Transverse colon (tissue), 4 donors: ENCODE measurements at regions not wholly inside any gene's neighbourhood (a gene's known extent, or its start where the extent isn't known, plus 50 kb on each side); places are given as distances from the start of the nearest gene placed in this dataset.
"Not testable (repeated sequence)": the region's sequence is repeated elsewhere in the genome, so short reads cannot be mapped to it uniquely, and the experiment has no call there.

Source experiments
- DNase-seq: peaks from one replicate; pipeline ENCODE4 v3.0.0-alpha.2; 2019
- H3K27ac ChIP-seq, 4 donors: fragments of 200-600 bp; sonication (generic); 2 replicates each; pipeline ENCODE4 v1.5.1; 2016 to 2018; ENCODE audit warnings: inconsistent platforms in 4 of 4
- H3K27me3 ChIP-seq: fragments of 200-600 bp; sonication (generic); 2 replicates; pipeline ENCODE4 v1.5.1; 2017; ENCODE audit warnings: inconsistent platforms
- H3K36me3 ChIP-seq, 4 donors: fragments of 200-600 bp; sonication (generic); 2 replicates each; pipeline ENCODE4 v1.5.1; 2017 to 2019; ENCODE audit warnings: inconsistent platforms in 4 of 4
- H3K4me1 ChIP-seq, 4 donors: fragments of 200-600 bp; sonication (generic); 2 replicates each; pipeline ENCODE4 v1.5.1; 2017 to 2020; ENCODE audit warnings: inconsistent platforms in 4 of 4
- H3K4me3 ChIP-seq, 4 donors: fragments of 200-600 bp; sonication (generic); 1 replicate in 1 of 4; 2 replicates in 3 of 4; pipeline versions ENCODE4 v1.5.1 to v1.6.1; 2017 to 2019; ENCODE audit warnings: inconsistent platforms in 4 of 4
- H3K9me3 ChIP-seq, 2 donors: fragments of 200-600 bp; sonication (generic); 2 replicates each; pipeline ENCODE4 v1.5.1; 2017 to 2019; ENCODE audit warnings: inconsistent platforms in 2 of 2
- CTCF ChIP-seq, 5 experiments: fragments of 200-600 bp in 3 of 5; fragments of 450-650 bp in 2 of 5; sonication (generic) in 3 of 5; IDR thresholded peaks; 1 replicate in 2 of 5; 2 replicates in 3 of 5; pipeline ENCODE4 v1.5.1; 2016 to 2017; ENCODE audit warnings: antibody characterized with exemption in 5 of 5, inconsistent platforms in 3 of 5, mild to moderate bottlenecking in 2 of 5, moderate library complexity in 1 of 5
- EP300 ChIP-seq: sonication (generic); formaldehyde crosslinking; IDR thresholded peaks from one replicate; pipeline ENCODE4 v1.6.1; 2017; ENCODE audit warnings: antibody characterized with exemption, low read depth
- POLR2A ChIP-seq: fragments of 450-650 bp; IDR thresholded peaks from one replicate; pipeline ENCODE4 v1.6.1; 2016; ENCODE audit warnings: antibody characterized with exemption, mild to moderate bottlenecking, moderate library complexity
- POLR2AphosphoS5 ChIP-seq, 3 donors: sonication (generic); formaldehyde crosslinking; IDR thresholded peaks; one replicate each; pipeline ENCODE4 v1.6.1; 2016; ENCODE audit warnings: antibody characterized with exemption in 3 of 3
- WGBS, 2 donors: methylation state at CpG; one replicate each; pipeline ENCODE4 v1.1.5; 2018; ENCODE audit warnings: low coverage in 1 of 2; 5-methylcytosine and 5-hydroxymethylcytosine counted together
- in situ Hi-C, 4 donors: fragments of 200-750 bp; cut with MboI; loops; one replicate each; pipeline versions ENCODE4 v1.15.0 to v1.15.1; 2017; ENCODE audit warnings: low sequenced_read_pairs in 3 of 4, low pct_ligation_motif_present in 1 of 4, low pct_unique_long_range_greater_than_20kb in 1 of 4
- intact Hi-C: fragments of 100-400 bp; cut with DNase I; formaldehyde crosslinking; loops from one replicate; pipeline ENCODE4 v1.15.1; 2023; ENCODE audit warnings: low total_unique reads

- H3K27ac ChIP-seq = no peak overlapping the region
- WGBS, 2 donors = 62 to 70% methylated on average over 2 of the region's 2 CpGs
- no peak overlapping the region for H3K4me3 ChIP-seq
- in situ Hi-C loops (no loop called here), intact Hi-C loops (no loop called here)
- H3K36me3 ChIP-seq = no peaks in the 10 kb centered on the region
- peaks cover 0 to 3% (median 0%) of the 10 kb centered on the region in 4 donors for H3K4me1 ChIP-seq
- no peak for DNase-seq
- TF ChIP-seq POLR2A (no peak), CTCF (IDR thresholded peaks at IDR 0.05) (no peak), POLR2AphosphoS5 (IDR thresholded peaks at IDR 0.05) (no peak), EP300 (no peak)
- H3K27me3 ChIP-seq = no peaks in the 10 kb centered on the region
- no peaks in the 10 kb centered on the region for H3K9me3 ChIP-seq
Observed at GRCh38 chr4:75142382-75142781, 209.5 kb downstream of the PARM1 start.

GRCh38 chr4:75141162-75141561, 208.2 kb downstream of the PARM1 start:
- Histone ChIP-seq H3K27ac (no peak overlapping the region), H3K4me1 (peaks cover 0 to 3% (median 0%) of the 10 kb centered on the region in 4 donors), H3K27me3 (no peaks in the 10 kb centered on the region), H3K9me3 (no peaks in the 10 kb centered on the region), H3K4me3 (no peak overlapping the region), H3K36me3 (no peaks in the 10 kb centered on the region)
- intact Hi-C loops = no loop called here
- in situ Hi-C loops = no loop called here
- TF ChIP-seq POLR2A = no peak
- no peak for TF ChIP-seq EP300
- DNase-seq = no peak

- DNase-seq = no peak
- no peaks in the 10 kb centered on the region for H3K27me3 ChIP-seq
- in situ Hi-C loops (no loop called here), intact Hi-C loops (no loop called here)
- TF ChIP-seq EP300 (no peak), POLR2A (no peak), CTCF (IDR thresholded peaks at IDR 0.05) (no peak), POLR2AphosphoS5 (IDR thresholded peaks at IDR 0.05) (no peak)
- H3K4me1 ChIP-seq = no peaks in the 10 kb centered on the region
- no peak overlapping the region for H3K27ac ChIP-seq
- no peak overlapping the region for H3K4me3 ChIP-seq
- no peaks in the 10 kb centered on the region for H3K36me3 ChIP-seq
- H3K9me3 ChIP-seq = no peaks in the 10 kb centered on the region
Observed at GRCh38 chr4:75137302-75137701, 204.4 kb downstream of the PARM1 start.

DNA sequence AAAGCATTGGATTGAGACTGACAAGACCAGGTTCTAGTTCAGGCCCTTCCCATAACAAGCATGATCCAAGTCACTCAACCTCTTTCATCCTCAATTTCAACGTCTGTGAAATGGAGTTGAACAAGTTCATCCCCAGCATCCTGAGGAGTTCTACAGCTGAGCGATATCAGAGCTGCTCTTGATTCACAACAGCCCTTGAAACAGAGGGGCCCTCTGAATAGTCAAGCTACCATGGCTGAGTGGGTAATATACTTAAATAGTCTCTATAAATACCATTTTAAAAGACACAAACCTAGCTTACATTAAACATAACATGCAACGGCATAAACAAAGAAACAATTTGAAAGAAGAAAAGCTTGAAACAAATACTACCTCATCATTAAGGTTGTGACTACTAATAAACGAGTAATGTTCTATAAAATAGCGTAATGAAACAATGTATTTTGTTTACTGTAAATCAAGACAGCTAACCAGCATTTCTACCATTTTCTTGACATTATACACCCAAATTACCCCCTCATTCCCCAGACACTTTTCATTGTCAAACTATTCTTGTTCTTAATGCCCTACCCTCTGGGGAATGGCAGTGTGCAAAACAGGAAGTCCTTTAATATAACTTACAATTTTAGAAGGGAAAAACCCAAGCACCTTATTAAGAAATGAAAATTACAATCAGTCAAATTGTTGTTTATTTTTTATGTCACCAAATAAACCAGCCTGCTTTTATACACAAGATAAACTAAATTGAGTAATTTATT, 202.3 kb downstream of the PARM1 start:
- intact Hi-C loops = no loop called here
- Histone ChIP-seq H3K27ac (no peak overlapping the region), H3K4me3 (no peak overlapping the region), H3K27me3 (no peaks in the 10 kb centered on the region), H3K9me3 (no peaks in the 10 kb centered on the region), H3K36me3 (no peaks in the 10 kb centered on the region), H3K4me1 (no peaks in the 10 kb centered on the region)
- DNase-seq = no peak
- TF ChIP-seq POLR2A = no peak
- TF ChIP-seq EP300 = no peak
- no peak for TF ChIP-seq POLR2AphosphoS5 (IDR thresholded peaks at IDR 0.05)
- TF ChIP-seq CTCF (IDR thresholded peaks at IDR 0.05) = no peak
- 64 to 83% methylated on average over 5 of the region's 5 CpGs for WGBS, 2 donors
- in situ Hi-C loops = no loop called here

GRCh38 chr4:75126870-75127269, 194.0 kb downstream of the PARM1 start:
- in situ Hi-C loops, H3K4me1 ChIP-seq, H3K9me3 ChIP-seq, intact Hi-C loops, H3K27me3 ChIP-seq, H3K36me3 ChIP-seq: not testable (repeated sequence)
- peak overlapping the region in 3 of 4 donors; percentile 12 to 44 (median 18) for H3K4me3 ChIP-seq
- peak; percentile 21 for TF ChIP-seq POLR2A
- peak overlapping the region; percentile 21 to 59 (median 54) for H3K27ac ChIP-seq
- WGBS, 2 donors = 92% methylated on average over 5 of the region's 21 CpGs; no CpG with 5 or more reads in 1 of the 2 donors
- peak; percentile 14 for DNase-seq
